ENCODE measurements at regions not wholly inside any gene's neighbourhood (a gene's known extent, or its start where the extent isn't known, plus 50 kb on each side); places are given as distances from the start of the nearest gene placed in this dataset.

DNA sequence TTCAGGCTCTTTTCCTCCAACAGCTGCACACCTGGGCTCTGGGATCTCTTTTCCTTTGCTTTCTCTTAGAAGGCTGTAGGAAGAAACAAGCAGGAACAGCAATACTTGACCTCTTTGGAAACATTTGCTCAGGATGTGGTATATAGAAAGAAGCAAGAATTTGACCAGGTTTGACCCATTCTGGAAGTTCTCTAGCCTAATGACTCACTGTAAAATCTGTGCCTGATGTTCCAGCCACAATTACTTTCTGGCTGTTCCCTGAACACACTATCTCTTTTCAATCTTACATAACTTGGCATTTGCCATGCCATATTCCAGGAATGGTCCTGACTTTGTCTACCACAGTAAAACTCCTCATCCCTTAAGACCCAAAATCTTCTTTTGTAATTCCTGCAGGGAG lies 419.9 kb upstream of the DAB1 start:
- no peak for DNase-seq
- no peaks in the 10 kb centered on the region for H3K27me3 ChIP-seq
- H3K36me3 ChIP-seq: no peaks in the 10 kb centered on the region
- H3K27ac ChIP-seq: no peak overlapping the region
- intact Hi-C loops (cut with DNase I; ENCODE audit: low total_unique reads): no loop called here
- TF ChIP-seq, protein P1, sequence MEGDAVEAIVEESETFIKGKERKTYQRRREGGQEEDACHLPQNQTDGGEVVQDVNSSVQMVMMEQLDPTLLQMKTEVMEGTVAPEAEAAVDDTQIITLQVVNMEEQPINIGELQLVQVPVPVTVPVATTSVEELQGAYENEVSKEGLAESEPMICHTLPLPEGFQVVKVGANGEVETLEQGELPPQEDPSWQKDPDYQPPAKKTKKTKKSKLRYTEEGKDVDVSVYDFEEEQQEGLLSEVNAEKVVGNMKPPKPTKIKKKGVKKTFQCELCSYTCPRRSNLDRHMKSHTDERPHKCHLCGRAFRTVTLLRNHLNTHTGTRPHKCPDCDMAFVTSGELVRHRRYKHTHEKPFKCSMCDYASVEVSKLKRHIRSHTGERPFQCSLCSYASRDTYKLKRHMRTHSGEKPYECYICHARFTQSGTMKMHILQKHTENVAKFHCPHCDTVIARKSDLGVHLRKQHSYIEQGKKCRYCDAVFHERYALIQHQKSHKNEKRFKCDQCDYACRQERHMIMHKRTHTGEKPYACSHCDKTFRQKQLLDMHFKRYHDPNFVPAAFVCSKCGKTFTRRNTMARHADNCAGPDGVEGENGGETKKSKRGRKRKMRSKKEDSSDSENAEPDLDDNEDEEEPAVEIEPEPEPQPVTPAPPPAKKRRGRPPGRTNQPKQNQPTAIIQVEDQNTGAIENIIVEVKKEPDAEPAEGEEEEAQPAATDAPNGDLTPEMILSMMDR (IDR thresholded peaks at IDR 0.05): no peak
- peaks cover 0 to 7% (median 0%) of the 10 kb centered on the region in 3 donors for H3K9me3 ChIP-seq
- H3K4me3 ChIP-seq: no peak overlapping the region
- no peaks in the 10 kb centered on the region for H3K4me1 ChIP-seq

- no peaks in the 10 kb centered on the region for H3K4me1 ChIP-seq
- no peak for DNase-seq
- no peak overlapping the region for H3K27ac ChIP-seq
- H3K9me3 ChIP-seq: peaks cover 0 to 7% (median 0%) of the 10 kb centered on the region in 3 donors
- H3K36me3 ChIP-seq: no peaks in the 10 kb centered on the region
- intact Hi-C loops (cut with DNase I; ENCODE audit: low total_unique reads): no loop called here
- H3K4me3 ChIP-seq: no peak overlapping the region
- no peaks in the 10 kb centered on the region for H3K27me3 ChIP-seq
- TF ChIP-seq, protein P1 (IDR thresholded peaks at IDR 0.05): no peak
These were observed 415.7 kb upstream of the DAB1 start for GRCh38 chr1:57839526-57839925.

DNA sequence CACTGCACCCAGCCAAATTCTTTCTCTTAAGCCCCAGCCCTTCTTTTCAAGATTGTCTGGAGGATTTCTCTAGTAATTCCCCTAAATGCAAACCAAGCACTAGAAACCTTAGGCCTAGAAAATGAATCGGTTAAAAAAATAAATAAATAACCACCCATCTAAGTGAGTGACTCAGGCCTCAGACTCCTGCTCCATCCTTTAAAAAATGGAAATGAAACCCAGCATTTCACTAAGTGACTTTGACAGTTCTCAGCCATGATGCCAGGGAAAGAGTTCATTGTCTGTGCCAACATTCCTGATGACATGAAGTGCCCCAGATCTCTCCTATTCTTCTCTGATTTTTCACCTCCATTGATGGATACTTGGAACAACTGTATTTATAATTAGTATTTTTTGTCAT lies 415.2 kb upstream of the DAB1 start:
- H3K4me3 ChIP-seq: no peak overlapping the region
- no peaks in the 10 kb centered on the region for H3K4me1 ChIP-seq
- no peak overlapping the region for H3K27ac ChIP-seq
- intact Hi-C loops (cut with DNase I; ENCODE audit: low total_unique reads): no loop called here
- no peak for DNase-seq
- no peaks in the 10 kb centered on the region for H3K36me3 ChIP-seq
- TF ChIP-seq, protein P1 (IDR thresholded peaks at IDR 0.05): no peak
- peaks cover 0 to 7% (median 0%) of the 10 kb centered on the region in 3 donors for H3K9me3 ChIP-seq
- H3K27me3 ChIP-seq: no peaks in the 10 kb centered on the region

DNA sequence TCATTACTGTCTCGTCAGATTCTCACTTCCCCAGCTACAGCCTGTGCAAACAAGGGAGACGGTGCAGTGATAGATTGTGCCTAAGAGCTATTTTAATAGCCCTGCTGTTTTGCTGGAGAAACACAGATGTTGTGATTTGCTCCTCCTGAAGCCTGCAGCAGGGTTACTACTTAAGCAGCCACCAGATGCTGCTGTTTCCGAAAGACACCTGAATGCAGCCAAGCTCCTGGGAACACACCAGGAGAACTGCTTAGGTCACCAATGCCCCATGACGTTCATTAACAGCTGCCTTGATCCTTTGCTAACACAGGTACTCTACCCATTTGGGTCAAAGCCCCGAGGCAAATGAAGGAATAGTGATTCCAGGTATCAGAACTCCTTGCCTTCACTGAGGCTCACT lies 411.8 kb upstream of the DAB1 start:
- H3K36me3 ChIP-seq: no peaks in the 10 kb centered on the region
- H3K27me3 ChIP-seq: no peaks in the 10 kb centered on the region
- H3K9me3 ChIP-seq: no peaks in the 10 kb centered on the region
- TF ChIP-seq, protein P1 (IDR thresholded peaks at IDR 0.05): no peak
- no peak overlapping the region for H3K27ac ChIP-seq
- H3K4me1 ChIP-seq: no peaks in the 10 kb centered on the region
- intact Hi-C loops (cut with DNase I; ENCODE audit: low total_unique reads): no loop called here
- DNase-seq: no peak
- H3K4me3 ChIP-seq: no peak overlapping the region

- H3K27ac ChIP-seq: no peak overlapping the region
- intact Hi-C loops (cut with DNase I; ENCODE audit: low total_unique reads): no loop called here
These were observed 409.4 kb upstream of the DAB1 start for GRCh38 chr1:57833296-57833695.

More at GRCh38 chr1:57833296-57833695, 409.4 kb upstream of the DAB1 start:
- no peaks in the 10 kb centered on the region for H3K36me3 ChIP-seq
- no peak for DNase-seq
- no peaks in the 10 kb centered on the region for H3K4me1 ChIP-seq
- no peak overlapping the region for H3K4me3 ChIP-seq
- no peaks in the 10 kb centered on the region for H3K9me3 ChIP-seq
- TF ChIP-seq, protein P1 (IDR thresholded peaks at IDR 0.05): no peak
- no peaks in the 10 kb centered on the region for H3K27me3 ChIP-seq
